CD4-positive, alpha-beta T cell treated with Interleukin-17A for 1 hour (primary cell): ENCODE measurements at regions not wholly inside any gene's neighbourhood (a gene's known extent, or its start where the extent isn't known, plus 50 kb on each side); places are given as distances from the start of the nearest gene placed in this dataset.
"Not testable (repeated sequence)": the region's sequence is repeated elsewhere in the genome, so short reads cannot be mapped to it uniquely, and the experiment has no call there.

Source experiments
- DNase-seq: peaks from one replicate; pipeline ENCODE4 v3.0.0-alpha.2; 2020

GRCh38 chr14:25546826-25547225 lies 496.9 kb upstream of the STXBP6 start:
- DNase-seq: no peak

- DNase-seq: no peak
Measured at GRCh38 chr14:25537846-25538455, 488.0 kb upstream of the STXBP6 start.

DNA sequence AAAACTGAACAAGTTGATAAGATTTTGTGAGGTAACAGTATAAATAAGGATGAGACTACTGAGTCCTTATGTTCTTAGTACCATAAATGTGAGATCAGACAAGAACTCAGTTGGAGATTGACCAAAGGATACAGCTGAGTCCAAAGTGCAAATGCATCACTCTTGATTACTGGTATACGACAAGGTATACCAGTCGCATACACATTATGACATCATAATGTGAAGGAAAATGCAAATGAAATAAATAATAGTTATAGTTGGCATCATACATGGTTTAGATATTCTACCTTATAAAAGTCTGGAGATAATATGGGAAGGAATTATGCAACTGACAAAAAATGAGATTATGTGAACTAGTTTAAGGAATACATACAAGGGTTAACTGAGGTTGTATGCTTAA lies 476.3 kb upstream of the STXBP6 start:
- DNase-seq: no peak

DNA sequence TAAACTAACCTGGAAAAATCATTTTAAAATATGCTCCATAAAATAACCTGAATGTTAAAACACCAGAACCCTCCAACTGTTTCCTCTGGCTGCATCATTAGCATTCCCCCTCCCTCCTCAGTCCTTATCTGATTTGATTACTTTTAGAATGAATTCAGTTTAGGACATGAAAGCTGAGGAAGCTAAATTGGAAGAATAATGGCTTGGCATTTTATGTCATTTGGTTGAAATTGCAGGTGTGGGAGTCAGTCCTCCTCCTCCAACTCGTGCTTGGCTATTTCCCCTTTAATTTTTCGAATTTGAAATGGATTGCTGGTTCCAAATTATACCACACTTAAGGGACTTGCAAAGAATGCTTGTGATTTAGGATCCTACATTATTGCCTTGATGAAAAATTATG lies 473.0 kb upstream of the STXBP6 start:
- DNase-seq: no peak

DNA sequence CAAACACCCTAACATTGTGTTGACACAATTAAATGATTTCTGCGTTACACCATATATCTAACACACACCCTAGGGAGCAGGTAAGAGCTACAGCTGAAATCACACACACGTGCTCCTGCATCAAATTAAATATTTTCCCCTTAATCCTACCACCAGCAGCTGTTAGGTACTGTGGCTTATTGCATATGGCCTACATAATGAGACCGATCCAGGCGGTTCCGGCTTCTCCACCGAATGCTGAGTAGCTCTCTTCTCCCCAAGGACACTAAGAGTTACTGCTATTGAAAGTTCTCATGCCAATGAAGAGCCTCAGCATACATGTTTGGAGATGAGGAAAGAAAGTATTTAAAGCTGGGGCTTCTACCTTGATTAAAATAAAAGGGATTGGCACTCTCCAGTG lies 472.2 kb upstream of the STXBP6 start:
- DNase-seq: no peak

DNA sequence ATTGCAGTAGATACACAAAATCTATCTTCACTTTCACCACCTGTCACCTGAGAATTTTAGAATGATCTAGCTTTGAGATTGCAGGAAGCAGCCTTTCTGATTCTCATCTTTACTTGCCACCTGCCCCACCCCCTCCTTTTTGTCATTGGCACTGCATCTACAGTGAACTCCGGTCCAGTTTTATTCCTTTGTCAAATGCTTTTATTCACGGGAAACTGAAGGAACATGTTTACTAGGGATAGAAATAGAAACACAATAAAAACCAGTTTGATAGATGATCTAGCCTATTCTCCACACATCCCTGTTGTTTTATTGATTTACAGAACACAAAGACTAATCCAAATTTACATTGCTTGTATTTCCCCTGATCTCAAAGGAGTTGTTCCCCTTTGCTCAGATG lies 471.7 kb upstream of the STXBP6 start:
- no peak for DNase-seq

DNA sequence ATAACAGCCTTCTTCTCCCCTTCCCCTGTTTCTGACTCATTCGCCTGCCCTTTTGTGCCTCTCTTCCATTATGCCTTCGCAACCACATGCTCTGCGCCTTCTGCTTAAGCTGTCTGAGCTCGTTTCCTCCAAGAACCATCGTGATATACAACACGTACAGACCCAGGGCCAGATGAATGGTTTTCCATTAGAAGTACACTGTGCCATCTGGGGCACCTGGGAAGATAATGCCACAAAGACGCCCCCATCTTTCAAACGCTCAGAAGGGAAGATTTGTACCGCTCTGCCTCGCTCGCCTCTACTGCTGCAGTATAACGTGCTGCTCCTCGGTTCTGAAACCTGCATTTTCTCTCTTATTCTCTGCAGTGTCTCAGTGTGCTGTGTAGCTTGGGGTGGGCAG lies 470.9 kb upstream of the STXBP6 start:
- DNase-seq: no peak

GRCh38 chr14:25518364-25518763 lies 468.4 kb upstream of the STXBP6 start:
- DNase-seq: no peak

GRCh38 chr14:25516838-25517237 lies 466.9 kb upstream of the STXBP6 start:
- DNase-seq: no peak

- no peak for DNase-seq
Measured at GRCh38 chr14:25508845-25509244, 458.9 kb upstream of the STXBP6 start.

DNA sequence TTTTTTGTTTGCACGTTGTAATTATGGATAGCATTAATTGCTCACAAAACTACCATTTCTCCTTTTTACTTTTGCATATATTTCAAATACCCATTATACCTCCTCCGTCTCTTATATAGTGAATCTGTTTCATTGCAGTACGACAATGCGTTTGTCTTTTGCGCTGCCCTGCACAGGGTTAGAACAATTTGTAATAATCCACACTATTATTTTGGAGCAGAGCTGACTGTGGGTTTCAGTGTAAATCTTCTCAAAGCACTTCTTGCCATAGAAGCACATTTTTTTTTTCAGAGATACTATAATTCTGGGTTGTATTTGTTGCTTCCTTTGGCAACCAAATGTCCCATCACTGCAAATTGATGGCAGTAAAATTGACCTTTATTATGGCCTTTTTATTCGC lies 451.8 kb upstream of the STXBP6 start:
- DNase-seq: no peak

GRCh38 chr14:25488961-25489360 lies 439.0 kb upstream of the STXBP6 start:
- DNase-seq: no peak

- no peak for DNase-seq
Measured at GRCh38 chr14:25485381-25485780, 435.4 kb upstream of the STXBP6 start.

DNA sequence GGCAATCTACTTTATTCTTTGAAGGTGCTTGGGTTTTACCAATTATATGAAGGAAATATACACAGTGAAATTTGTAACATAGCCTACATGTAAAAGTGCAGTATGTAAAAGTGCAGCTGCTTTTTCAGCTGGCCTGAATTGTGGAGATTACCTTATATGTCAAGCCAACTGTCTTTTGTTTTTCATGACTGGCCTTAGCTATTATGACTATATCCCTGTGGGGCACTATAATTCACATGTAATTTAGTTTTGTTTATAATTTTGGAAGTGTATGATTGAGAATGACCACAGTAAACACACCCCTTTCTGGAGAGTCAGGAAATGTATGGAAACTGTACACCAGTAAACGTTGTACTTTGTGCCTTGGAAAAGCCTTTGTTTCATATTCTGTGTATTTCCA lies 435.0 kb upstream of the STXBP6 start:
- DNase-seq: no peak

GRCh38 chr14:25484235-25484634 lies 434.3 kb upstream of the STXBP6 start:
- no peak for DNase-seq

DNA sequence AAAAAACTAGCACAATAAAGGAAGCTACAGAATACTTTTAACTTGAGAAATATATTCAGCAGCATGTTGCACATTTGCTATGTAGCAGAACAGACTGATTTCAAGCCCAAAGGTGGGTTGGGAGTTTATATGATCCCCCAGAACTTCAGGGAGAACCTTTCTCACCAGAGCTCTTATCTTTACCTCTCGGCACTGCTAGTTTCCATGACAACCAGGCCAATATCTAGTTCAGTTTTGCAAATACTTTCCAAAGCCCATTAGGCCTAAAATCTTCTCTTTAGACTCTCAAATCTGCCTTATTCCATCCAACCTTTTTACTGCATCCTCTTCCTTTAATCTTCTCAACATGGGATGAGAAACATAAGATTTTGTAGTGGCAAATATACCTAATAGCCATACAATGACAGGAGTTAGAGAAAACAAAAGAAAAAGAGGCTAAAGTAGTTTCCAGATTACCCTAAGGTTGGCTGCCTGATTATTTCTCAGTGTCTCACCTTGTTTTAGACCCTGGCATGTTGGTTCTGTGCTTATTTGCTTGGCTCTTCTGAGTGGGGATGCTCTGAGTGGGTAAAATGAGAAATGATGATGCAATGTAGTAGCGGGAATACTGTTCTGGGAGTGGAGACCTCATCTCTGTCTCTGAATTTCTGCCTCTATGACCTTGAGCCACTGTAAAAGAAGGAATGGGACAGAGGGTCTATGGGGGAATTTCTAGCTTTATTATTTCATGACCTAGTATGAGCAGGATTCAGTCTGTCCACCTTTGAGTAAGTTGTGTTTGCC lies 427.6 kb upstream of the STXBP6 start:
- no peak for DNase-seq

DNA sequence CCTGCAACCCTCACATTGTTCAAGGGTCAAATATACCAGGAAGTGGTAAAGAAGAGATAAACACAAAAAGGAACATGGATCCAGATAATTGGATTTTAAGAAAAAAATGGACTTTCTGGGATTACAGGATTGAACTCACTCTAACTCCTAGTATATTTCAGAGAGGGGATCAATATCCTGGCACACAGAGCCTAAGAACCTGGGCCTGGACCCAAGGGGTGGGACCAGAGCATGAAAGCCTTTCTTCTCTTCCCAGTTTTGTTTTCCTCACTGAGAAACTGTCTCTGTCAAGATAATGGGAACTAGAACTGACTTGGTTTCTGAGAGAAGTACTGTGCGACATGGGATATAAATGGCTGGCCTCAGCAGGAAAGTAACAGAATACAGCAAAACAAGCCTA lies 422.8 kb upstream of the STXBP6 start:
- DNase-seq: no peak

GRCh38 chr14:25464772-25465171 lies 414.8 kb upstream of the STXBP6 start:
- DNase-seq: no peak

DNA sequence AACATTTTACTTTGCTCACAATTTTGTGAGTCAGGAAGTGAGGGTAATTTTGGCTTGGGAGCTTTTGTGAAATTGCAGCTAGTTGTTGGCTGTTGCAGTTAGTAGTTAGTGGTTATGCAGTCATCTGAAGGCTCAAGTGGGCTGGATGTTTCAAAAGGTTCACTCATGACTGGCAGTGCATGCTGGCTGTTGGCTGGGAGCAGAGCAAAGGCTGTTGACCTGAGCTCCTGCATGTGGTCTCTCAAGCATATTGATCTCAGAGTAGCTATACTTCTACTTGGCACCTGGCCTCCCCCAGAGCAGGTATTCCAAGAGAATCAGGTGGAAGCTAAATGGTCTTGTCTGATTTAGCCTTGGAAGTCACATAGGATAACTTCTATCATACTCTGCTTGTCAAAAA lies 414.1 kb upstream of the STXBP6 start:
- DNase-seq: no peak

- no peak for DNase-seq
Measured at GRCh38 chr14:25463480-25463879, 413.5 kb upstream of the STXBP6 start.

GRCh38 chr14:25461780-25462179 lies 411.8 kb upstream of the STXBP6 start:
- no peak for DNase-seq

DNA sequence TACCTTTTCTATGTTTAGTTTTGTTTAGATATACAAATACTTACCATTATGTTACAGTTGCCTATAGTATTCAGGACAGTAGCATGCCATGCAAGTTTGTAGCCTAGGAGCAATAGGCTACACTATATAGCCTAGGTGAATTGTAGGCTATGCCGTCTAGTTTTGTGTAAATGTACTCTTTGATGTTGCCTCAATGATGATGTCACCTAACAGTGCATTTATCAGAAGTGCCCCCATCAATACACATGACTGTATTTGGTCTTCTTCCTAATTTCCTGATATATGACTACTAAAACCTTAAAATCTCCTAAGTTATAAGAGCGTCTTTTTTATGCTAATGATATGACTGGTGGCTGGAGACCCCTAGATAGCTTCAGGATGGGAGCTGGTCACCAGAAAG lies 394.4 kb upstream of the STXBP6 start:
- no peak for DNase-seq

DNA sequence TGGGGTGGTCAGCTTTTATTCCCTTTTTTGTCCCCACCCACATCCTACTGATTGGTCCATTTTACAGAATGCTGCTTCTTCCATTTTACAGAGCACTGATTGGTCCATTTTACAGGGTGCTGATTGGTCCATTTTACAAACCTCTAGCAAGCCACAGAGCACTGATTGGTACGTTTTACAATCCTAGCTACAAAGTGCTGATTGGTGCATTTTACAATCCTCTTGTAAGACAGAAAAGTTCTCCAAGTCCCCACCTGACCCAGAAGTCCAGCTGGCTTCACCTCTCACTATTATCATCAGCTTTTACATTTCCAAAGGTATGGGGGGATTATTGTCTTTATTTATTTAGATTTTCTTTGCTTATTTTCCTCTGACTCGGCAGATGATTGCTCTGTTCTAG lies 390.4 kb upstream of the STXBP6 start:
- not testable (repeated sequence) for DNase-seq

DNA sequence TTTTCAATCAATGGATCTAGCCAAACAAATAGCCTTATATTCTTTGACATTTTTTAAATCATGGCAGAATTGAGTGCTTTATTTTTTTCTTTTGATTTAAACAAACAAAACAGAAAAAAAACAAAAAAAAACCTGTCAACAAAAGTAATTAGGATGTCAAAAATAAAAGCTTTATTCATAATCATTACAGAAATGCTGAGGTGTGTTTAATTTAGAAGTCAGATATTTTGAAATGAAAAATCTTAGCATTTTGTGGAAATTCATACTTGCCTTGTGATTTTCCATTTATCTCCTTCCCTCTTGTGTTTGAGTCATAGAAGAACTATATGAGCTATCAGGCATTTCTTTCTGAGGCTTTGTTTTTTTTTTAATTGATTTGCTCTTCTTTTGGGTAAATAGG lies 387.0 kb upstream of the STXBP6 start:
- no peak for DNase-seq

DNA sequence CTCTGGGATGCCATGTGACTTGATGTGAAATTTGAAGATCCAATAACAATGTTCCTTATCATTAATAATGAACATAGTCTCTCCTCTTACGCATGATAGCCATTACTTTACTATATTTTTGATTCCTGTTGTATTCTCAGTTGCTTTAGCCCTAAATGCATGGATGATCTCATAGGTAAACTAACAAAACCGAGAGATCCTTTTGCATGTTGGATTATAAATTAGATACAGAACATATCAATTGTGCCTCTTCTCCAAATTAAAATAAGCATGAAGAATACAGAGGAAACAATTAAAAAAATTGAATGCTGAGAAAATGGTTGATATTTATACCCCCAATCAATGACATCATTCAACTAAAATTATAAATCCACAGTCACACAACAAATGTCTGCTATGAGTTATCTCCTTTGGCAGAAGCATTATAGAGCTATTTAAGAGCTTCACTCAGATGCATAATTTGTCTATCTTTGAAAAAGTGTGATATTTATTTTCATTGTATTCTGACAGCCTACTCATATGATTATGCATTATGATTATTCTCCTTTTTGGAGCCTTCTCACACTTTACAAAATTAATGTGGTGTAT lies 386.4 kb upstream of the STXBP6 start:
- no peak for DNase-seq
